A549 (cell line): ENCODE measurements at regions not wholly inside any gene's neighbourhood (a gene's known extent, or its start where the extent isn't known, plus 50 kb on each side); places are given as distances from the start of the nearest gene placed in this dataset.

Source experiments
- ATAC-seq, 2 experiments: fragments of 200-7000 bp in 1 of 2; fragments of >200 bp in 1 of 2; cut with Nextera tagmentation in 1 of 2; cut with Tn5 transposase in 1 of 2; 3 replicates each; pipeline versions ENCODE4 v1.8.0 to v1.9.1; 2018 to 2020; ENCODE audit warnings: mild to moderate bottlenecking in 1 of 2, moderate library complexity in 1 of 2
- CTCF ChIA-PET: fragments of 300-600 bp; sonication (Branson Sonifier 250); formaldehyde crosslinking; extraction: SDS; loops from one replicate; lab custom pipeline; 2021; ENCODE audit warnings: antibody characterized with exemption, inconsistent platforms; lab: Yijun Ruan, JAX
- POLR2A ChIA-PET: fragments of 350-600 bp; formaldehyde crosslinking; extraction: SDS; loops from one replicate; lab custom pipeline; 2021; ENCODE audit warnings: antibody characterized with exemption, inconsistent platforms; lab: Yijun Ruan, JAX
- DNase-seq, 2 experiments: peaks; one replicate each; pipeline versions ENCODE4 v3.0.0 to v3.0.0-alpha.2; 2011 to 2016; ENCODE audit warnings: low read depth in 1 of 2, low spot score in 1 of 2
- FAIRE-seq: peaks from 2 replicates; lab custom pipeline; 2011; peaks lifted over from hg19 to GRCh38; lab: Jason Lieb, UNC
- H3K27ac ChIP-seq, 2 experiments: fragments of >200 bp; sonication (Bioruptor Twin); formaldehyde crosslinking; 3 replicates each; pipeline ENCODE4 v1.5.1; 2016 to 2017
- H3K4me1 ChIP-seq: fragments of >200 bp; sonication (Bioruptor Twin); formaldehyde crosslinking; 3 replicates; pipeline ENCODE4 v1.6.1; 2016
- H3K4me2 ChIP-seq: fragments of >200 bp; sonication (Bioruptor Twin); formaldehyde crosslinking; 3 replicates; pipeline ENCODE4 v1.6.1; 2016
- H3K4me3 ChIP-seq: fragments of >200 bp; sonication (Bioruptor Twin); formaldehyde crosslinking; 3 replicates; pipeline ENCODE4 v1.5.1; 2016
- H3K9me3 ChIP-seq: fragments of >200 bp; sonication (Bioruptor Twin); formaldehyde crosslinking; 3 replicates; pipeline ENCODE4 v1.6.1; 2016
- CBX8 ChIP-seq: fragments of 200-600 bp; sonication (generic); IDR thresholded peaks from 2 replicates; pipeline ENCODE4 v1.6.1; 2016
- CEBPB ChIP-seq, 2 experiments: fragments of >200 bp in 1 of 2; sonication (Bioruptor Twin) in 1 of 2; formaldehyde crosslinking in 1 of 2; IDR thresholded peaks; 2 replicates each; pipeline ENCODE4 v1.6.1; 2012 to 2016
- CHD2 ChIP-seq: fragments of 150-350 bp; IDR thresholded peaks from 2 replicates; pipeline ENCODE4 v1.6.1; 2014; ENCODE audit warnings: low read length; ENCODE audit not compliant: partially characterized antibody
- CHD4 ChIP-seq: fragments of 200-600 bp; sonication (generic); IDR thresholded peaks from 2 replicates; pipeline ENCODE4 v1.6.1; 2016; ENCODE audit warnings: antibody characterized with exemption, mild to moderate bottlenecking, borderline replicate concordance
- EHF ChIP-seq: fragments of 250-450 bp; sonication (Bioruptor Pico); IDR thresholded peaks from 2 replicates; pipeline ENCODE4 v1.5.0; 2020; ENCODE audit warnings: mild to moderate bottlenecking
- EHMT2 ChIP-seq: fragments of 200-600 bp; sonication (generic); IDR thresholded peaks from 2 replicates; pipeline ENCODE4 v1.6.1; 2016; ENCODE audit warnings: antibody characterized with exemption, low read depth, mild to moderate bottlenecking, moderate library complexity
- ESRRA ChIP-seq: fragments of 150-350 bp; IDR thresholded peaks from 2 replicates; pipeline ENCODE4 v1.6.1; 2014; ENCODE audit warnings: mild to moderate bottlenecking, low read length, borderline replicate concordance
- HDAC2 ChIP-seq: fragments of 200-600 bp; sonication (generic); IDR thresholded peaks from 2 replicates; pipeline ENCODE4 v1.6.1; 2016
- HEYL ChIP-seq: fragments of 250-450 bp; sonication (Bioruptor Pico); IDR thresholded peaks from 2 replicates; pipeline ENCODE4 v1.8.0; 2021; ENCODE audit warnings: mild to moderate bottlenecking, moderate library complexity
- HMGXB4 ChIP-seq: fragments of 250-450 bp; sonication (Bioruptor Pico); IDR thresholded peaks from 2 replicates; pipeline ENCODE4 v1.5.0; 2021; ENCODE audit warnings: mild to moderate bottlenecking, moderate library complexity, borderline replicate concordance
- HOXB13 ChIP-seq: fragments of 250-450 bp; sonication (Bioruptor Pico); IDR thresholded peaks from 2 replicates; pipeline ENCODE4 v1.5.0; 2020; ENCODE audit warnings: low read depth, mild to moderate bottlenecking, moderate library complexity
- HOXB5 ChIP-seq: fragments of 250-450 bp; sonication (Bioruptor Pico); IDR thresholded peaks from 2 replicates; pipeline ENCODE4 v1.5.0; 2020; ENCODE audit warnings: mild to moderate bottlenecking, moderate library complexity
- JUNB ChIP-seq: fragments of >200 bp; sonication (Bioruptor Twin); formaldehyde crosslinking; IDR thresholded peaks from 2 replicates; pipeline ENCODE4 v1.6.1; 2016
- KDM1A ChIP-seq: fragments of 200-600 bp; sonication (generic); IDR thresholded peaks from 2 replicates; pipeline ENCODE4 v1.6.1; 2016; ENCODE audit warnings: low read depth, mild to moderate bottlenecking
- MAFK ChIP-seq: fragments of 450-650 bp; IDR thresholded peaks from 2 replicates; pipeline ENCODE4 v1.6.1; 2014; ENCODE audit not compliant: partially characterized antibody
- MYC ChIP-seq: IDR thresholded peaks from 2 replicates; pipeline ENCODE4 v1.6.1; 2012; ENCODE audit warnings: mild to moderate bottlenecking, inconsistent platforms, low read length, improper control_type of control experiment, borderline replicate concordance
- NR3C1 ChIP-seq: fragments of >200 bp; sonication (Bioruptor Twin); formaldehyde crosslinking; IDR thresholded peaks from 3 replicates; pipeline ENCODE4 v1.6.1; 2017
- PBX3 ChIP-seq: IDR thresholded peaks from 2 replicates; pipeline ENCODE4 v1.6.1; 2012
- RCOR1 ChIP-seq: fragments of 150-350 bp; IDR thresholded peaks from 2 replicates; pipeline ENCODE4 v1.6.1; 2014; ENCODE audit warnings: antibody characterized with exemption, low read length, low read depth
- SREBF2 ChIP-seq: fragments of 450-650 bp; IDR thresholded peaks from 2 replicates; pipeline ENCODE4 v1.6.1; 2014; ENCODE audit warnings: mild to moderate bottlenecking, moderate library complexity
- TP53 ChIP-seq: fragments of 250-450 bp; sonication (Bioruptor Pico); IDR thresholded peaks from 2 replicates; pipeline ENCODE4 v1.5.0; 2021; ENCODE audit warnings: mild to moderate bottlenecking, moderate library complexity
- ZC3H11A ChIP-seq: fragments of 450-650 bp; IDR thresholded peaks from 2 replicates; pipeline ENCODE4 v1.6.1; 2014; ENCODE audit warnings: antibody characterized with exemption, mild to moderate bottlenecking
- ZFP36 ChIP-seq: fragments of 450-650 bp; IDR thresholded peaks from 2 replicates; pipeline ENCODE4 v1.6.1; 2014; ENCODE audit warnings: borderline replicate concordance; ENCODE audit not compliant: partially characterized antibody
- ZNF302 ChIP-seq: fragments of 250-450 bp; sonication (Bioruptor Pico); IDR thresholded peaks from 2 replicates; pipeline ENCODE4 v1.9.0; 2021; ENCODE audit warnings: inconsistent platforms, mild to moderate bottlenecking, moderate library complexity
- WGBS: methylation state at CpG from one replicate; pipeline ENCODE4 v1.1.6; 2017; ENCODE audit errors: missing lambda C conversion rate; 5-methylcytosine and 5-hydroxymethylcytosine counted together
- TF ChIP-seq, protein P1 (sequence below): IDR thresholded peaks from 2 replicates; pipeline ENCODE4 v1.6.1; 2012; ENCODE audit warnings: low read depth, borderline replicate concordance
- TF ChIP-seq, protein P2 (sequence below): fragments of 250-450 bp; sonication (Bioruptor Pico); IDR thresholded peaks from 2 replicates; pipeline ENCODE4 v1.5.0; 2020; ENCODE audit warnings: low read depth, mild to moderate bottlenecking, moderate library complexity

GRCh38 chr1:8122477-8123407 is 96.6 kb upstream of the ERRFI1 start:
- DNase-seq (no peak), ATAC-seq (no peak), FAIRE-seq (no peak)
- POLR2A ChIA-PET = interaction anchor here (0.6 to 0.7 kb wide), 2 partner anchors 25 to 96 kb away, joined by 3 to 4 read pairs; no protein-coding TSS in a partner anchor
- 88% methylated on average over 15 of the region's 15 CpGs for WGBS
- Histone ChIP-seq H3K4me2 (no peak overlapping the region; the same call in 2 of the 3 replicates), H3K4me3 (no peak overlapping the region), H3K9me3 (peaks cover 17% of the 10 kb centered on the region), H3K27ac (peak overlapping the region; percentile 86 to 92), H3K4me1 (peaks cover 35% of the 10 kb centered on the region)
- TF ChIP-seq PBX3 (no peak), EHF (CRISPR knock-in tag) (peak; percentile 72; the same call in 1 of the 2 replicates), RCOR1 (no peak), TP53 (CRISPR knock-in tag) (no peak), NR3C1 (no peak), HOXB13 (CRISPR knock-in tag) (peak; percentile 69; the same call in 1 of the 2 replicates), CHD2 (no peak), HEYL (CRISPR knock-in tag) (peak; percentile 47; the same call in 1 of the 2 replicates), KDM1A (no peak), ZNF302 (CRISPR knock-in tag) (no peak), HOXB5 (no peak)
- TF ChIP-seq, protein P1, sequence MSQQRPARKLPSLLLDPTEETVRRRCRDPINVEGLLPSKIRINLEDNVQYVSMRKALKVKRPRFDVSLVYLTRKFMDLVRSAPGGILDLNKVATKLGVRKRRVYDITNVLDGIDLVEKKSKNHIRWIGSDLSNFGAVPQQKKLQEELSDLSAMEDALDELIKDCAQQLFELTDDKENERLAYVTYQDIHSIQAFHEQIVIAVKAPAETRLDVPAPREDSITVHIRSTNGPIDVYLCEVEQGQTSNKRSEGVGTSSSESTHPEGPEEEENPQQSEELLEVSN = no peak
- TF ChIP-seq, protein P2, sequence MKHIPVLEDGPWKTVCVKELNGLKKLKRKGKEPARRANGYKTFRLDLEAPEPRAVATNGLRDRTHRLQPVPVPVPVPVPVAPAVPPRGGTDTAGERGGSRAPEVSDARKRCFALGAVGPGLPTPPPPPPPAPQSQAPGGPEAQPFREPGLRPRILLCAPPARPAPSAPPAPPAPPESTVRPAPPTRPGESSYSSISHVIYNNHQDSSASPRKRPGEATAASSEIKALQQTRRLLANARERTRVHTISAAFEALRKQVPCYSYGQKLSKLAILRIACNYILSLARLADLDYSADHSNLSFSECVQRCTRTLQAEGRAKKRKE (CRISPR knock-in tag) = no peak
- CTCF ChIA-PET = interaction anchor here (1.1 to 2.6 kb wide), 2 partner anchors 22 to 192 kb away, joined by 3 to 7 read pairs; no protein-coding TSS in a partner anchor

- Histone ChIP-seq H3K4me3 (no peak overlapping the region), H3K9me3 (peaks cover 17% of the 10 kb centered on the region), H3K27ac (peak overlapping the region; percentile 86 to 92), H3K4me2 (peak overlapping the region; percentile 71; the same call in 1 of the 3 replicates)
- ChIA-PET POLR2A (interaction anchor here (0.7 kb wide), 1 partner anchor 96 kb away, joined by 3 read pairs; no protein-coding TSS in a partner anchor), CTCF (interaction anchor here (0.5 to 2.6 kb wide), 3 partner anchors 23 to 192 kb away, joined by 3 to 7 read pairs (median 3); no protein-coding TSS in a partner anchor)
- DNase-seq = no peak
- no peak for FAIRE-seq
- peak in 1 of 2 experiments; percentile 15; a peak in 1 of 6 replicates for ATAC-seq
- TF ChIP-seq MAFK (peak; percentile 51), HDAC2 (no peak)
- TF ChIP-seq, all 56 proteins: peak for 1
- H3K4me1 ChIP-seq = peaks cover 42% of the 10 kb centered on the region
- WGBS = 93% methylated on average over 3 of the region's 3 CpGs
Measured at GRCh38 chr1:8122160-8122476, 96.0 kb upstream of the ERRFI1 start.

GRCh38 chr1:8121261-8122159 is 95.4 kb upstream of the ERRFI1 start:
- FAIRE-seq = no peak
- POLR2A ChIA-PET = interaction anchor here (0.7 to 1.0 kb wide), 3 partner anchors 34 to 95 kb away, joined by 3 to 5 read pairs (median 4); no protein-coding TSS in a partner anchor
- WGBS = 52% methylated on average over 17 of the region's 18 CpGs
- TF ChIP-seq ZC3H11A (no peak), CHD4 (no peak), HEYL (CRISPR knock-in tag) (no peak), MYC (0 out of 2 replicates have a peak, but pooled peaks have one; percentile 17), CEBPB (IDR thresholded peaks at IDR 0.05) (no peak), EHMT2 (no peak), JUNB (no peak), SREBF2 (no peak), CHD2 (no peak), ZFP36 (no peak), KDM1A (no peak), ESRRA (no peak), CBX8 (no peak), NR3C1 (no peak), HMGXB4 (no peak)

More at GRCh38 chr1:8121261-8122159, 95.4 kb upstream of the ERRFI1 start:
- H3K4me2 ChIP-seq = peak overlapping the region; percentile 71
- H3K9me3 ChIP-seq = peaks cover 17% of the 10 kb centered on the region
- ATAC-seq (peak; percentile 70 to 75; a peak in 4 of 6 replicates), DNase-seq (peak in 1 of 2 experiments; percentile 77)
- peaks cover 48% of the 10 kb centered on the region for H3K4me1 ChIP-seq
- CTCF ChIA-PET = interaction anchor here (0.5 to 1.1 kb wide), 2 partner anchors 23 to 117 kb away, joined by 3 read pairs; no protein-coding TSS in a partner anchor
- H3K27ac ChIP-seq = peak overlapping the region; percentile 86 to 92
- H3K4me3 ChIP-seq = no peak overlapping the region
